GM18870 (cell line): ENCODE measurements at regions not wholly inside any gene's neighbourhood (a gene's known extent, or its start where the extent isn't known, plus 50 kb on each side); places are given as distances from the start of the nearest gene placed in this dataset.

Experiments used
- ATAC-seq: cut with Tn5 transposase; IDR thresholded peaks from one replicate; pipeline ENCODE4 v1.9.1; 2021; ENCODE audit warnings: moderate library complexity; ENCODE audit not compliant: unreplicated experiment

GRCh38 chr4:64503416-64503815 lies 94.2 kb upstream of the TECRL start:
- ATAC-seq, result no peak

GRCh38 chr4:64497491-64497890 lies 88.2 kb upstream of the TECRL start:
- ATAC-seq, result no peak

- no peak for ATAC-seq
These were observed 86.7 kb upstream of the TECRL start for GRCh38 chr4:64495946-64496345.

GRCh38 chr4:64489628-64490027 lies 80.4 kb upstream of the TECRL start:
- no peak for ATAC-seq

- ATAC-seq, result no peak
These were observed 70.1 kb upstream of the TECRL start for GRCh38 chr4:64479338-64479737.

GRCh38 chr4:64477127-64477526 lies 67.9 kb upstream of the TECRL start:
- no peak for ATAC-seq

- ATAC-seq, result no peak
These were observed 56.0 kb upstream of the TECRL start for GRCh38 chr4:64465263-64465662.

- ATAC-seq, result no peak
These were observed 55.3 kb upstream of the TECRL start for GRCh38 chr4:64464581-64464980.
